Ovary (tissue), 7 donors: ENCODE measurements at regions not wholly inside any gene's neighbourhood (a gene's known extent, or its start where the extent isn't known, plus 50 kb on each side); places are given as distances from the start of the nearest gene placed in this dataset.
"Not testable (repeated sequence)": the region's sequence is repeated elsewhere in the genome, so short reads cannot be mapped to it uniquely, and the experiment has no call there.

Source experiments
- DNase-seq, 5 donors: peaks; one replicate each; pipeline ENCODE4 v3.0.0-alpha.2; 2019 to 2020
- H3K27ac ChIP-seq, 2 donors: fragments of 200-600 bp; one replicate each; pipeline versions ENCODE4 v1.5.1 to v1.8.0; 2019 to 2022
- H3K27me3 ChIP-seq: fragments of 200-600 bp; one replicate; pipeline ENCODE4 v1.8.0; 2022
- H3K36me3 ChIP-seq: fragments of 200-600 bp; sonication (generic); one replicate; pipeline ENCODE4 v1.5.1; 2019
- H3K4me1 ChIP-seq: one replicate; pipeline ENCODE4 v1.8.1; 2013; ENCODE audit warnings: mild to moderate bottlenecking, moderate library complexity; ENCODE audit not compliant: insufficient read depth
- H3K4me3 ChIP-seq: fragments of 200-600 bp; sonication (generic); one replicate; pipeline ENCODE4 v1.5.1; 2017
- H3K9me3 ChIP-seq, 2 donors: fragments of 200-600 bp in 1 of 2; sonication (generic) in 1 of 2; one replicate each; pipeline versions ENCODE4 v1.5.1 to v1.8.1; 2013 to 2019; ENCODE audit warnings: mild to moderate bottlenecking in 1 of 2, moderate library complexity in 1 of 2
- CTCF ChIP-seq, 3 donors: fragments of 450-650 bp in 2 of 3; fragments of 200-600 bp in 1 of 3; IDR thresholded peaks; one replicate each; pipeline versions ENCODE4 v1.5.1 to v1.8.0; 2016 to 2022; ENCODE audit warnings: antibody characterized with exemption in 3 of 3, mild to moderate bottlenecking in 1 of 3
- EP300 ChIP-seq: sonication (generic); formaldehyde crosslinking; IDR thresholded peaks from one replicate; pipeline ENCODE4 v1.6.1; 2017; ENCODE audit warnings: antibody characterized with exemption
- POLR2A ChIP-seq: fragments of 450-650 bp; IDR thresholded peaks from one replicate; pipeline ENCODE4 v1.6.1; 2017; ENCODE audit warnings: antibody characterized with exemption, mild to moderate bottlenecking, moderate library complexity
- WGBS, 3 donors: extraction: QIAGEN DNeasy Blood & Tissue Kit in 1 of 3; methylation state at CpG; one replicate each; pipeline versions ENCODE4 v1.1.5 to v1.1.7; 2013 to 2017; 5-methylcytosine and 5-hydroxymethylcytosine counted together
- intact Hi-C, 4 donors: fragments of 100-400 bp; cut with DNase I; formaldehyde crosslinking; loops; one replicate each; pipeline versions ENCODE4 v1.11.0 to v1.15.1; 2022 to 2023
- donor health status: DM: no; HTN: no; CAD: no; lungs with moderate emphysema.
- donor health status: DM: no; HTN: no; CAD: no.
- donor health status: Bipolar disorder and iron deficiency.
- donor health status: DM: no; HTN: no; CAD: no.
- donor health status: DM: yes; HTN: yes; CAD: no.

- 44 to 56% (median 55%) methylated on average over 5 of the region's 5 CpGs for WGBS, 3 donors
- Histone ChIP-seq H3K9me3 (no peaks in the 10 kb centered on the region), H3K36me3 (no peaks in the 10 kb centered on the region), H3K27ac (no peak overlapping the region), H3K4me3 (no peak overlapping the region), H3K27me3 (no peaks in the 10 kb centered on the region), H3K4me1 (no peaks in the 10 kb centered on the region)
- TF ChIP-seq EP300 (no peak), CTCF (IDR thresholded peaks at IDR 0.05) (no peak), POLR2A (no peak)
- intact Hi-C loops = no loop called here
- DNase-seq = no peak
These were observed 68.9 kb upstream of the CARD11 start for GRCh38 chr7:3112479-3113134.

DNA sequence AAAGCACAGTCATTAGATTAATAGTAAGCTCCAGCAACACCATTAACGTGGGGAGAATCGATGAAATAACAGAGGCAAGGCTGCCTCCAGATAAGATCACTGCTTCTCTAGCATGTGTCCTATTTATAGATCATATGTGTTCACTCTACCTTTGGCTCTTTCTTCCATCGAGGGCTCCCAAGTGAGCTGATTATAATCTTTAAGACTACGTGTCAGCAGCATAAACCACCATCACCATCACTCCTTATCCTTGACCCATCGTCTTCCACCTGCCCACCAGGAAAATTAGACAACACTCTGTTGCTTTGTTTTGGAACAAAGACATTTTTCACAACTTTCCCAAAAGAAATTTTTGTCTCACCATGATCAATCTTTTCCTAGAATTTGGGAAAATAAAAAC lies 71.2 kb upstream of the CARD11 start:
- no peak for TF ChIP-seq EP300
- TF ChIP-seq CTCF (IDR thresholded peaks at IDR 0.05) = no peak
- TF ChIP-seq POLR2A = no peak
- Histone ChIP-seq H3K27ac (no peak overlapping the region), H3K9me3 (no peaks in the 10 kb centered on the region), H3K36me3 (no peaks in the 10 kb centered on the region), H3K27me3 (no peaks in the 10 kb centered on the region), H3K4me1 (no peaks in the 10 kb centered on the region), H3K4me3 (no peak overlapping the region)
- 59 to 65% (median 59%) methylated on average over 5 of the region's 5 CpGs for WGBS, 3 donors
- intact Hi-C loops = loop anchor here in 1 of 4 donors (2.0 kb wide), 1 partner anchor 70 kb away; no protein-coding TSS in a partner anchor
- DNase-seq = no peak

- no peaks in the 10 kb centered on the region for H3K36me3 ChIP-seq
- no peak for TF ChIP-seq CTCF (IDR thresholded peaks at IDR 0.05)
- no peak for DNase-seq
- no peak overlapping the region for H3K27ac ChIP-seq
- H3K4me3 ChIP-seq = no peak overlapping the region
- peaks cover 0 to 4% of the 10 kb centered on the region in 2 donors for H3K9me3 ChIP-seq
- no peaks in the 10 kb centered on the region for H3K27me3 ChIP-seq
- WGBS, 3 donors = 15 to 29% (median 23%) methylated on average over 2 of the region's 2 CpGs
- intact Hi-C loops = no loop called here
- H3K4me1 ChIP-seq = no peaks in the 10 kb centered on the region
These were observed 73.4 kb upstream of the CARD11 start for GRCh38 chr7:3117081-3117480.

- WGBS, 3 donors = 2 to 13% (median 3%) methylated on average over 8 of the region's 8 CpGs
- intact Hi-C loops = no loop called here
- Histone ChIP-seq H3K27me3 (no peaks in the 10 kb centered on the region), H3K4me3 (no peak overlapping the region), H3K36me3 (no peaks in the 10 kb centered on the region), H3K4me1 (no peaks in the 10 kb centered on the region), H3K9me3 (peaks cover 0 to 4% of the 10 kb centered on the region in 2 donors), H3K27ac (no peak overlapping the region)
- DNase-seq = peak in 1 of 5 donors; percentile 30
- no peak for TF ChIP-seq EP300
- no peak for TF ChIP-seq POLR2A
- TF ChIP-seq CTCF (IDR thresholded peaks at IDR 0.05) = no peak
These were observed 74.0 kb upstream of the CARD11 start for GRCh38 chr7:3117488-3118231.

GRCh38 chr7:3119352-3119927 lies 75.8 kb upstream of the CARD11 start:
- WGBS, 3 donors = 82 to 93% (median 92%) methylated on average over 9 of the region's 9 CpGs
- H3K4me1 ChIP-seq, H3K27ac ChIP-seq, intact Hi-C loops, H3K4me3 ChIP-seq, H3K9me3 ChIP-seq, H3K27me3 ChIP-seq, H3K36me3 ChIP-seq, DNase-seq: not testable (repeated sequence)
